ENCODE measurements at regions not wholly inside any gene's neighbourhood (a gene's known extent, or its start where the extent isn't known, plus 50 kb on each side); places are given as distances from the start of the nearest gene placed in this dataset.

- no peak for TF ChIP-seq USF1 (IDR thresholded peaks at IDR 0.05)
- TF ChIP-seq NFIC (IDR thresholded peaks at IDR 0.05), result no peak
- TF ChIP-seq TAF1 (IDR thresholded peaks at IDR 0.05; ENCODE audit: low read depth), result no peak
- TF ChIP-seq MAX (IDR thresholded peaks at IDR 0.05), result no peak
- TF ChIP-seq EP300 (IDR thresholded peaks at IDR 0.05; ENCODE audit: borderline replicate concordance), result no peak
- TF ChIP-seq FOXM1 (IDR thresholded peaks at IDR 0.05; ENCODE audit: borderline replicate concordance, low read depth), result no peak
- TF ChIP-seq RAD21 (IDR thresholded peaks at IDR 0.05; ENCODE audit: low read depth), result no peak
Observed at GRCh38 chr1:80059940-80060339, 1053.4 kb upstream of the ADGRL4 start.

DNA sequence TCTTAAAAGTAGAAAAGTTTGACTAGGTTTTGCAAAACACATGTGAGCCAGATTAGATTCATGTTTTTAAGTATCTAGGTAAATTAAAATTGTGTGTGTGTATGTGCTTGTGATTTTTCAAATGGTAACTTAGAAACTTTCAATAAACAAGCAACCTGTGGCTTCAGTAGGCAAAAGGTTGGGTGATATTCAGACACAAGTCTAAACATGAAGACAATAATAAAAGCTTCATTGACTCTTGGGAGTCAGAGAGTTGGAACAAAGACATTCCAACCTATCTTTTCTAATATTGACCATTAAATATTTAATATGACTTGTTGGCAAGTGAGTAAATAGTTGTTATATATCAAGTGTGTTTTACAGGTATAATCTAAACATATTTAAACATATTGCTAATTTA lies 1049.6 kb upstream of the ADGRL4 start:
- TF ChIP-seq EGR1 (IDR thresholded peaks at IDR 0.05), result no peak
- no peak for TF ChIP-seq NFIC (IDR thresholded peaks at IDR 0.05)
- TF ChIP-seq, protein P1, sequence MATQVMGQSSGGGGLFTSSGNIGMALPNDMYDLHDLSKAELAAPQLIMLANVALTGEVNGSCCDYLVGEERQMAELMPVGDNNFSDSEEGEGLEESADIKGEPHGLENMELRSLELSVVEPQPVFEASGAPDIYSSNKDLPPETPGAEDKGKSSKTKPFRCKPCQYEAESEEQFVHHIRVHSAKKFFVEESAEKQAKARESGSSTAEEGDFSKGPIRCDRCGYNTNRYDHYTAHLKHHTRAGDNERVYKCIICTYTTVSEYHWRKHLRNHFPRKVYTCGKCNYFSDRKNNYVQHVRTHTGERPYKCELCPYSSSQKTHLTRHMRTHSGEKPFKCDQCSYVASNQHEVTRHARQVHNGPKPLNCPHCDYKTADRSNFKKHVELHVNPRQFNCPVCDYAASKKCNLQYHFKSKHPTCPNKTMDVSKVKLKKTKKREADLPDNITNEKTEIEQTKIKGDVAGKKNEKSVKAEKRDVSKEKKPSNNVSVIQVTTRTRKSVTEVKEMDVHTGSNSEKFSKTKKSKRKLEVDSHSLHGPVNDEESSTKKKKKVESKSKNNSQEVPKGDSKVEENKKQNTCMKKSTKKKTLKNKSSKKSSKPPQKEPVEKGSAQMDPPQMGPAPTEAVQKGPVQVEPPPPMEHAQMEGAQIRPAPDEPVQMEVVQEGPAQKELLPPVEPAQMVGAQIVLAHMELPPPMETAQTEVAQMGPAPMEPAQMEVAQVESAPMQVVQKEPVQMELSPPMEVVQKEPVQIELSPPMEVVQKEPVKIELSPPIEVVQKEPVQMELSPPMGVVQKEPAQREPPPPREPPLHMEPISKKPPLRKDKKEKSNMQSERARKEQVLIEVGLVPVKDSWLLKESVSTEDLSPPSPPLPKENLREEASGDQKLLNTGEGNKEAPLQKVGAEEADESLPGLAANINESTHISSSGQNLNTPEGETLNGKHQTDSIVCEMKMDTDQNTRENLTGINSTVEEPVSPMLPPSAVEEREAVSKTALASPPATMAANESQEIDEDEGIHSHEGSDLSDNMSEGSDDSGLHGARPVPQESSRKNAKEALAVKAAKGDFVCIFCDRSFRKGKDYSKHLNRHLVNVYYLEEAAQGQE (IDR thresholded peaks at IDR 0.05; ENCODE audit: low read depth), result no peak
- no peak for TF ChIP-seq RAD21 (IDR thresholded peaks at IDR 0.05; ENCODE audit: low read depth)
- no peak for TF ChIP-seq TEAD4 (IDR thresholded peaks at IDR 0.05)
- no peak for TF ChIP-seq CEBPB (IDR thresholded peaks at IDR 0.05)
- TF ChIP-seq YY1 (IDR thresholded peaks at IDR 0.05; ENCODE audit: low read depth), result no peak
- no peak for TF ChIP-seq ZBTB7A (IDR thresholded peaks at IDR 0.05; ENCODE audit: low read depth)
- TF ChIP-seq TCF12 (IDR thresholded peaks at IDR 0.05; ENCODE audit: low read depth), result no peak
- no peak for TF ChIP-seq CREB1 (IDR thresholded peaks at IDR 0.05; ENCODE audit: low read depth)
- no peak for TF ChIP-seq TAF1 (IDR thresholded peaks at IDR 0.05; ENCODE audit: low read depth)
- no peak for TF ChIP-seq FOXM1 (IDR thresholded peaks at IDR 0.05; ENCODE audit: borderline replicate concordance, low read depth)
- TF ChIP-seq USF1 (IDR thresholded peaks at IDR 0.05), result no peak
- TF ChIP-seq MAX (IDR thresholded peaks at IDR 0.05), result no peak
- TF ChIP-seq EP300 (IDR thresholded peaks at IDR 0.05; ENCODE audit: borderline replicate concordance), result no peak

- no peak for TF ChIP-seq FOXM1 (IDR thresholded peaks at IDR 0.05; ENCODE audit: borderline replicate concordance, low read depth)
- TF ChIP-seq NFIC (IDR thresholded peaks at IDR 0.05), result peak; percentile 91
- TF ChIP-seq TCF12 (IDR thresholded peaks at IDR 0.05; ENCODE audit: low read depth), result peak; percentile 51
- 0 out of 2 replicates have a peak, but pooled peaks have one; percentile 49 for TF ChIP-seq MAX (IDR thresholded peaks at IDR 0.05)
- no peak for TF ChIP-seq TEAD4 (IDR thresholded peaks at IDR 0.05)
- TF ChIP-seq TAF1 (IDR thresholded peaks at IDR 0.05; ENCODE audit: low read depth), result no peak
- TF ChIP-seq EGR1 (IDR thresholded peaks at IDR 0.05), result no peak
- TF ChIP-seq CREB1 (IDR thresholded peaks at IDR 0.05; ENCODE audit: low read depth), result no peak
- TF ChIP-seq, protein P1 (IDR thresholded peaks at IDR 0.05; ENCODE audit: low read depth), result no peak
- TF ChIP-seq YY1 (IDR thresholded peaks at IDR 0.05; ENCODE audit: low read depth), result peak; percentile 49; the same call in 1 of the 2 replicates
- TF ChIP-seq EP300 (IDR thresholded peaks at IDR 0.05; ENCODE audit: borderline replicate concordance), result no peak
- no peak for TF ChIP-seq USF1 (IDR thresholded peaks at IDR 0.05)
- peak; percentile 30; the same call in 1 of the 2 replicates for TF ChIP-seq CEBPB (IDR thresholded peaks at IDR 0.05)
- TF ChIP-seq RAD21 (IDR thresholded peaks at IDR 0.05; ENCODE audit: low read depth), result no peak
- no peak for TF ChIP-seq ZBTB7A (IDR thresholded peaks at IDR 0.05; ENCODE audit: low read depth)
Observed at GRCh38 chr1:80054129-80054528, 1047.6 kb upstream of the ADGRL4 start.

DNA sequence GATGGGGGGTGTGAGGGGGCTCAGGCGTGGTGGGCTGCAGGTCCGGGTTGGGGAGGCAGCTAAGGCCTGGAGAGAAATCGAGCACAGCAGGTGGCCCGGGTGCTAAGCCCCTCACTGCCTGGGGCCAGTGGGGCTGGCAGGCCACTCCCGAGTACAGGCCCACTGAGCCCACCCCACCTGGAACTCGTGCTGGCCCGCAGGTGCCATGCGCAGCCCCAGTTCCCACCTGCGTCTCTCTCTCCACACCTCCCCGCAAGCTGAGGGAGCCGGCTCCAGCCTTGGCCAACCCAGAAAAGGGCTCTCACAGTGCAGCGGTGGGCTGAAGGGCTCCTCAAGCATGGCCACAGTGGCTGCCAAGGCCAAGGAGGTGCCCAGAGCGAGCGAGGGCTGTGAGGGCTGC lies 1047.1 kb upstream of the ADGRL4 start:
- TF ChIP-seq CREB1 (IDR thresholded peaks at IDR 0.05; ENCODE audit: low read depth) (no peak), USF1 (IDR thresholded peaks at IDR 0.05) (no peak), MAX (IDR thresholded peaks at IDR 0.05) (no peak), TCF12 (IDR thresholded peaks at IDR 0.05; ENCODE audit: low read depth) (no peak), TEAD4 (IDR thresholded peaks at IDR 0.05) (no peak), RAD21 (IDR thresholded peaks at IDR 0.05; ENCODE audit: low read depth) (no peak), EP300 (IDR thresholded peaks at IDR 0.05; ENCODE audit: borderline replicate concordance) (no peak), ZBTB7A (IDR thresholded peaks at IDR 0.05; ENCODE audit: low read depth) (no peak), FOXM1 (IDR thresholded peaks at IDR 0.05; ENCODE audit: borderline replicate concordance, low read depth) (no peak), NFIC (IDR thresholded peaks at IDR 0.05) (no peak), EGR1 (IDR thresholded peaks at IDR 0.05) (no peak), YY1 (IDR thresholded peaks at IDR 0.05; ENCODE audit: low read depth) (no peak), CEBPB (IDR thresholded peaks at IDR 0.05) (no peak), TAF1 (IDR thresholded peaks at IDR 0.05; ENCODE audit: low read depth) (no peak)
- TF ChIP-seq, protein P1 (IDR thresholded peaks at IDR 0.05; ENCODE audit: low read depth), result no peak
